ENCODE measurements at regions not wholly inside any gene's neighbourhood (a gene's known extent, or its start where the extent isn't known, plus 50 kb on each side); places are given as distances from the start of the nearest gene placed in this dataset.

GRCh38 chr20:50301712-50302111, 111.1 kb downstream of the CEBPB start:
- DNase-seq: no peak

- no peak for DNase-seq
These were observed 111.9 kb downstream of the CEBPB start for GRCh38 chr20:50302341-50303057.

- peak; percentile 52 for DNase-seq
These were observed 113.2 kb downstream of the CEBPB start for GRCh38 chr20:50303573-50304500.

DNA sequence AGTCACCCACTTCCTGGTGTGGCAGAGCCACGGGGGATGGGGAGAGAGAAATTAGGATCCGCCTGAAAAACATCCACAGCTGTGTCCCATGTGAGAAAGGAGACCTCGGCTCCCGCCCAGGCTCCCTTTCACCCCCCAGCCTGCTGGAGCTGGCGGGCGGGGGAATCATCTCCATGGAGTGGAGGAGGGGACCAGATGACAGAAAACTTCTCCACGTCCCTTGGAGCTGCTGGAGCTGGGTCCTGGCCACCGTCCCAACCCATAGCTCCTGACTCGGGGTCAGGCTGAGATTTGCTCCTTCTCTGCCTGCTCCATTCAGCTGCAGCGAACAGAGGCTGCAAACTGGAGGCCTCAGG, 113.8 kb downstream of the CEBPB start:
- DNase-seq: no peak

- no peak for DNase-seq
These were observed 114.4 kb downstream of the CEBPB start for GRCh38 chr20:50304923-50305635.

DNA sequence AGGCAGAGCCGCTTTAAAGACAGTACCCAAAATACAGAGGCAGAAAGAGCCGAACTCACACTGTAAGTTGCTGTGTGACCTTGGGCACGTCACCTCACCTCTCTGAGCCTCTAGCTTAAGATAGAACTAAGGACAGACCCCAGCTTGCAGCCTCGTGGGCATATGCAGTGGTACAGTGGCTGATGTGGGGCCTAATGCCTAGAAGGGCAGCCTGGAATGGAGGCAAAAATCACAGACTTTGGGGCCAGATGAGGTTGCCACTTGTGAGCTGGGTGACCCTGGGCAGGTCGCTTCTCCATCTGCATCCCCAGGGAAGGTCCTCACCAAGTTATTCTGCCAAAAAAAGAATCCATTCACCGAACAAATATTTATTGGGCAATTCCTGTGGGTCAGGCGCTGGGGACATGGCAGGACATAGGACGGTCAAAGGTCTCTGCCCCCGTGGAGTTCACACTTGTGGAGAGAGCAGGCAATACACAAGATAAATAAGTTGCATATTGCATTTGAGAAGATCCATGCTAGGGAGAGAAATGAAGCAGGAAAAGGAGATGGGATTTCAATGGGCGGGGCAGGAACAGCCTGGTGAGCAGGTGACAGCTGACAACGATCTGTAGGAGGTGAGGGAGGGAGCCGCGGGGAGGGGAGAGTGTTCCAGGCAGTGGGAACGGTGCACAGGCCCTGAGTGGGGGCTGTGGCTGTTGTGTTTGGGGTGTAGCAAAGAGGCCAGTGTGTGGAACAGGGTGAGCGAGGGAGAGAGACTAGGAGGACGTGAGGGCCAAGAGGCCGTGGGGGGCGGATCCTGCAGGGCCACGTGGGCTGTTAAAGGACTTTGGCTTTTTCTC, 115.2 kb downstream of the CEBPB start:
- DNase-seq: peak; percentile 46

- no peak for DNase-seq
These were observed 116.1 kb downstream of the CEBPB start for GRCh38 chr20:50306478-50307423.

GRCh38 chr20:50308166-50308512, 117.5 kb downstream of the CEBPB start:
- no peak for DNase-seq

DNA sequence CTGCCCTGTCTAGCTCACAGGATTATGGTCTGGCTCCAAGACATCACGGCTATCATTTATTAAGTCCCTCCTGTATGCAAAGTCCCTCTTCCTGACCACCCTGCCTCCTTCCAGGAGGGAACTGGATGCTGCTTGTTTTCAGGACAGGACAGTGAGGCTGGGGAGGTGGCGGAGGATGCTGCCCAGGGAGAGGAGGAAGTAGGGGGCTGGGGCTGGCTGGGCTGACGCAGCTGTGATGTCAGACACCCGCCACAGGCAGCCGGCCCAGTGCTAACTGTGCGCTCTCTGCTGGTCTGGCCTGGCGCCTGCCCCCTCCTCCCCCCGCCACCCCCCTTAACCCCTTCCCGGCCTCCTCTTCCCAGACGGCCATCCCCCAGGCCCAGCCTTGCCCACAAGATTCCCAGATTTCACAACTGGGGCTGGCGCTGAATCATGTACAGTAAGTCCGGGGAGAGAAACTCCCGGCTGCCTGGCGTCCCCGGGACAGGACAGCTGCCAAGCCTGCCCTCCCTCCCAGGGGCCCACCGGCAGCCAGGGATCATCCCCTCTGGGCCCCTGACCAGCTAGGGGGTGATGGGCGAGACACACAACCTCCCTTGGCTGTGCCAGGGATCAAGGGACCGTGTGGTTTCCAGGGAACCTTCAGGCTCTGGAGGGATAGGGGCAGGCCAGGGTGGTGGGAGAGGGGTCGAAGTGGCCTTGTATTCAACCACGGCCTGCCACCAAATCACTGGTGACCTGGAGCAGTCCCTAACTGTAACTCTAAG, 118.1 kb downstream of the CEBPB start:
- DNase-seq: no peak

- DNase-seq: no peak
These were observed 118.7 kb downstream of the CEBPB start for GRCh38 chr20:50309280-50309763.

GRCh38 chr20:50309764-50310672, 119.4 kb downstream of the CEBPB start:
- DNase-seq: no peak

- DNase-seq: no peak
These were observed 120.0 kb downstream of the CEBPB start for GRCh38 chr20:50310673-50311051.

DNA sequence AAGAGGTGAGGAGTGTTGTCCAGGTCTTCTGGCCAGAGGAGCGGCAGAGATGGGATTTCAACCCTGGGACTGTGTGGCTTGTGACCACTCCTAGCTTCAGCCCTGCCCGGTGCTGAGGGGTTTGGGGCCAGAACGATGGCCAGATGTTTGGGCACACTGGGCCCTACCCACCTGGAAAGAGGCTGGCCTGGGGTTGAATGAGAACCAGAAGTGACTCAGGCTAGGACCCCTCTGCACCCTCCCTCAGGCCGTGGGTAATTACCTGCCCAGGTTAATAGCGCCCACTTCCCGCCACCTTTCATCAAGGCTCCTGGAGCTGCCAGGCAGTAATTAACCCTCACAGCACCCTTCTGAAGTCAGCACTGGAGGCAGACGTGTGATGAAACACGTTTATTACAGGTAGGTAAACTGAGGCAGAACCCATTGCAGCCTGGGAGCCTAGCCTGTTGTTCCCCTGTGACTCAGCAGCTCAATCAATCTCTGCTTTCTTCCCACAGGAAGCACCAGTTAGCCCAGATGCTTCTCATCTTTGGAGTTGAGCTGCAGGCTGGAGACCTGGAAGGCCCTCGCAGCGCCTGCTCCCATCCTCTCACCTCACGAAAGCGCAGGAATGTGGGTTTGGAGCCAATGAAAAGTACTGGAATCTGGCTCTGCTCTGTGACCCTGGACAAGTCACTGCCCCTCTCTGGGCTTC, 120.8 kb downstream of the CEBPB start:
- no peak for DNase-seq

GRCh38 chr20:50312002-50312681, 121.5 kb downstream of the CEBPB start:
- DNase-seq: no peak

- no peak for DNase-seq
These were observed 122.3 kb downstream of the CEBPB start for GRCh38 chr20:50312682-50313521.

GRCh38 chr20:50313522-50313820, 122.8 kb downstream of the CEBPB start:
- no peak for DNase-seq
